H1 (cell line): ENCODE measurements at regions not wholly inside any gene's neighbourhood (a gene's known extent, or its start where the extent isn't known, plus 50 kb on each side); places are given as distances from the start of the nearest gene placed in this dataset.

Experiments
- CTBP2 ChIP-seq: IDR thresholded peaks from 2 replicates; pipeline ENCODE4 v1.7.0; 2011; ENCODE audit warnings: borderline replicate concordance, mild to moderate bottlenecking, moderate library complexity, mixed read lengths, low read length; ENCODE audit not compliant: insufficient read depth, insufficient read length
- EGR1 ChIP-seq: IDR thresholded peaks from 2 replicates; pipeline ENCODE4 v1.6.1; 2011; ENCODE audit warnings: low read depth, low read length, borderline replicate concordance
- GABPA ChIP-seq: IDR thresholded peaks from 2 replicates; pipeline ENCODE4 v1.6.1; 2011; ENCODE audit warnings: mild to moderate bottlenecking, low read length, moderate library complexity, borderline replicate concordance; ENCODE audit not compliant: insufficient read depth
- JUN ChIP-seq: IDR thresholded peaks from 2 replicates; pipeline ENCODE4 v1.6.1; 2011; ENCODE audit warnings: low read depth, mild to moderate bottlenecking, improper control_type of control experiment, low read length
- NRF1 ChIP-seq: IDR thresholded peaks from 2 replicates; pipeline ENCODE4 v1.6.1; 2011; ENCODE audit warnings: mild to moderate bottlenecking, low read depth, low read length, improper control_type of control experiment
- RAD21 ChIP-seq, 2 experiments: IDR thresholded peaks in 1 of 2; conservative IDR thresholded peaks in 1 of 2; 2 replicates each; pipeline ENCODE4 v1.6.1; 2011; ENCODE audit warnings: low read depth in 2 of 2, low read length in 2 of 2, improper control_type of control experiment in 1 of 2, inconsistent platforms in 1 of 2, mild to moderate bottlenecking in 1 of 2, moderate library complexity in 1 of 2
- RBBP5 ChIP-seq: IDR thresholded peaks from 2 replicates; pipeline ENCODE4 v1.7.1; 2012; ENCODE audit warnings: low read depth, mild to moderate bottlenecking, inconsistent platforms, low read length, moderate library complexity, borderline replicate concordance
- RNF2 ChIP-seq: fragments of 200-900, 300-1000 bp; sonication (generic); IDR thresholded peaks from 2 replicates; pipeline ENCODE4 v1.7.1; 2016; ENCODE audit warnings: borderline replicate concordance, low read depth, mild to moderate bottlenecking, antibody characterized with exemption, low read length; ENCODE audit not compliant: poor library complexity, severe bottlenecking; ENCODE audit errors: missing control alignments
- SP2 ChIP-seq: IDR thresholded peaks from 2 replicates; pipeline ENCODE4 v1.6.1; 2012; ENCODE audit warnings: mild to moderate bottlenecking, low read length, inconsistent platforms
- SUZ12 ChIP-seq: fragments of 200-600 bp; sonication (generic); IDR thresholded peaks from 2 replicates; pipeline ENCODE4 v1.6.1; 2012; ENCODE audit warnings: mild to moderate bottlenecking, inconsistent platforms, low read length, moderate library complexity, mixed read lengths
- YY1 ChIP-seq: IDR thresholded peaks from 2 replicates; pipeline ENCODE4 v1.6.1; 2011; ENCODE audit warnings: low read depth, mild to moderate bottlenecking, low read length
- TF ChIP-seq, protein P1 (sequence below), 3 experiments: IDR thresholded peaks; 1 replicate in 2 of 3; 2 replicates in 1 of 3; pipeline versions ENCODE4 v1.5.1 to v1.6.1; 2011; ENCODE audit warnings: low read length in 3 of 3, mild to moderate bottlenecking in 3 of 3, inconsistent platforms in 2 of 3, low read depth in 1 of 3, moderate library complexity in 1 of 3; ENCODE audit not compliant: insufficient read depth in 1 of 3; ENCODE audit errors: control extremely low read depth in 1 of 3

DNA sequence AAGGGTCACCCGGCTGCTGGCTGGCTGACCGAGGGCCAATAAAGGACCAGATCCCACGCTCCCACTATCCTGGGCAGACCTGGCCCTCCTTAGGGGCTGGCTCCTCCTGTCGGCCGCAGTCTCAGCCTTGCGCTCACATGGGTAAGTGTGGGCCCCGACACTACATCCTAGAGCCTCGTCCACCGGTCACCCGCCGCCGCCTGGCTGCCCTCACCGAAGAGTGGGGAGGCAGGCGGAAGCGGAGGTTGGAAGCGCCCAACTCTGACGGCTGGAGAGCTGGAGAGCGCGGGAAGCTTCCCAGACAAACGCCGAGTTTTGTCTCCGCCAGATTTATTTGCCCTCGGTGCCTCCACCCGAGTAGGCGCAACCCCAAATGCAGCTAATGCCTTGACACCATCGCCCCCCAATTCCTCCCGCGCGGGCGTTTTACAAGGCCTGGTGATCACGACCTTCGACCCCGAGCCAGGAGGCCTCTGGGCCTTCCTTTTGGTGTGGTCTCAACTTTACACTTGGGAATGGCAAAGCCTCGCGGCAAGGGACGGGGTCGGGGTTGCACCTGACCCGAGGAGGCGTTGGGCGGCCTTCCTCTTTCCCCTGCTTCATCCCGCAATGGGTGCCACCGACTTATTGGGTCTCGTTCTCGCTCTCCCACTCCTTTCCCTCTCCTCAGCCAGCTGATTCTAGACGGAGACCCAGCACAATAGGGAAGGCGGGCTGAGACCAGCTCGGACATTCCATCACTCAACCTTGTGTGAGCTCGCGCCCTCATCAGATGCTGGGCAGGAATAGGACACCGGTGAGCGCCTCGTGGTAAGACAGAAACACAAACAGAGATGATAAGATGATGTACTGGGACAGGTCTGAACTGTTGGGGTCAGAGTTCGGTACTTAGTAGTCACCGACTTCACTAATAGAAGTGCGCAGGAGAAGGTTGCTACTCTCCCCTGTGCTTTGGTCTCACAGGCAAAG, 78.3 kb upstream of the ANO4 start (continued):
- TF ChIP-seq, protein P1, sequence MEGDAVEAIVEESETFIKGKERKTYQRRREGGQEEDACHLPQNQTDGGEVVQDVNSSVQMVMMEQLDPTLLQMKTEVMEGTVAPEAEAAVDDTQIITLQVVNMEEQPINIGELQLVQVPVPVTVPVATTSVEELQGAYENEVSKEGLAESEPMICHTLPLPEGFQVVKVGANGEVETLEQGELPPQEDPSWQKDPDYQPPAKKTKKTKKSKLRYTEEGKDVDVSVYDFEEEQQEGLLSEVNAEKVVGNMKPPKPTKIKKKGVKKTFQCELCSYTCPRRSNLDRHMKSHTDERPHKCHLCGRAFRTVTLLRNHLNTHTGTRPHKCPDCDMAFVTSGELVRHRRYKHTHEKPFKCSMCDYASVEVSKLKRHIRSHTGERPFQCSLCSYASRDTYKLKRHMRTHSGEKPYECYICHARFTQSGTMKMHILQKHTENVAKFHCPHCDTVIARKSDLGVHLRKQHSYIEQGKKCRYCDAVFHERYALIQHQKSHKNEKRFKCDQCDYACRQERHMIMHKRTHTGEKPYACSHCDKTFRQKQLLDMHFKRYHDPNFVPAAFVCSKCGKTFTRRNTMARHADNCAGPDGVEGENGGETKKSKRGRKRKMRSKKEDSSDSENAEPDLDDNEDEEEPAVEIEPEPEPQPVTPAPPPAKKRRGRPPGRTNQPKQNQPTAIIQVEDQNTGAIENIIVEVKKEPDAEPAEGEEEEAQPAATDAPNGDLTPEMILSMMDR (IDR thresholded peaks at IDR 0.05; ENCODE audit: control extremely low read depth in 1 of 3, insufficient read depth in 1 of 3, low read depth in 1 of 3, low read length in 3 of 3) = peak; percentile 30 to 45 (median 39)
- TF ChIP-seq YY1 = no peak
- peak; percentile 6 for TF ChIP-seq RNF2
- TF ChIP-seq SP2 = no peak
- TF ChIP-seq CTBP2 = no peak
- TF ChIP-seq RAD21 (IDR thresholded peaks at IDR 0.05 in 1 of 2, conservative IDR thresholded peaks at IDR 0.05 in 1 of 2; ENCODE audit: low read depth in 2 of 2, low read length in 2 of 2) = peak; percentile 39 to 51
- no peak for TF ChIP-seq SUZ12
- no peak for TF ChIP-seq NRF1
- TF ChIP-seq RBBP5 = no peak; the same call in 1 of the 2 replicates
- no peak for TF ChIP-seq EGR1
- TF ChIP-seq JUN = no peak
- TF ChIP-seq GABPA = no peak
